Stimulated activated memory B cell treated with anti-CD40 and anti-IgM and Interleukin-4, amounts not matched to agents 10 μg/mL and 1 μg/mL and 100 μg/mL, for 72 hours (primary cell): ENCODE measurements at regions not wholly inside any gene's neighbourhood (a gene's known extent, or its start where the extent isn't known, plus 50 kb on each side); places are given as distances from the start of the nearest gene placed in this dataset.
"Not testable (repeated sequence)": the region's sequence is repeated elsewhere in the genome, so short reads cannot be mapped to it uniquely, and the experiment has no call there.

Source experiments
- ATAC-seq: fragments of 150-1000 bp; cut with Tn5 transposase; 2 replicates; pipeline ENCODE4 v1.10.0; 2021
- H3K27ac Mint-ChIP-seq: one replicate; pipeline ENCODE4 v1.8.0; 2022; ENCODE audit warnings: mild to moderate bottlenecking, mixed read lengths
- H3K27me3 Mint-ChIP-seq: one replicate; pipeline ENCODE4 v1.8.0; 2022; ENCODE audit warnings: mixed read lengths
- H3K36me3 Mint-ChIP-seq: one replicate; pipeline ENCODE4 v1.8.0; 2022; ENCODE audit warnings: mixed read lengths
- H3K4me1 Mint-ChIP-seq: one replicate; pipeline ENCODE4 v1.8.0; 2022; ENCODE audit warnings: mixed read lengths
- H3K4me3 Mint-ChIP-seq: one replicate; pipeline ENCODE4 v1.8.0; 2022; ENCODE audit warnings: mild to moderate bottlenecking, moderate library complexity, mixed read lengths
- H3K9me3 Mint-ChIP-seq: one replicate; pipeline ENCODE4 v1.8.0; 2022; ENCODE audit warnings: mixed read lengths

DNA sequence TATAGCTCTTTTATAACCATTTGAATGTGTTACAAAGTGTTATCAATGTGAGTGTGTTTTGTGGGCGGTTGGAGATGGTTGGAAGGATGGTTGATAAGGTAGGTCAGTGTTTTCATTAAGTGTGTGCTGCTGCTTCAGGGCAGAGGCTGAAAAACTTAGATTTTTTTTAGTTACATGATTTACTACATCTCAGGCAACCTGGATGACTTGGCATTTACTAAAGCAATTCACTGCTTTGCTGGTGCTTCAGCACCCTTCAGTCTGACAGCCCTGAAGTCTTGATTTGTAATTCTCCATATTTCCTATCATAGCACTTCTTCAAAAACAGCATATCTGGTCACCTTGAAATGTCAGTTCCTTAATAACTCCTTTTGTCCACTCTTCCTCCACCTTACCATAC lies 151.8 kb downstream of the KBTBD2 start:
- not testable (repeated sequence) for H3K27ac Mint-ChIP-seq, ATAC-seq, H3K9me3 Mint-ChIP-seq, H3K4me1 Mint-ChIP-seq, H3K27me3 Mint-ChIP-seq, H3K36me3 Mint-ChIP-seq, H3K4me3 Mint-ChIP-seq

DNA sequence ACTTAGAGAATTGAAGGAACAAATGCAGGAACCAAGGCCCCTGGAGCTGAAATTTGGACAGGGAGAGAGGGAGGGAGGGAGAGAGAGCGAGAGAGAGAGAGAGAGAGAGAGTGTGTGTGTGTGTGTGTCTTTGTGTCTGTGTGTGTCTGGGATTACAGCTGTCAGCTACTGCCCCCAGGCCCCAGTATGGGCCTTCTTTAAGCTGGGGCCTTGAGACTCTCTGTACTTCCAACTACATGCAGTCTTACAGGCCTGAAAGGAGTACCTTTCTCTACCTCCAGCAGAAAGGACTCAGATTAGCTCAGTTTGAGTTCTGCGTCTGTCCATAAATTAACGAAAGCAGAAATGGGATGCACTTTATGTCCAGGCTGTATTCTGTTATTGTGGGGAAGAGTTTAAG lies 153.2 kb downstream of the KBTBD2 start:
- H3K36me3 Mint-ChIP-seq, H3K4me3 Mint-ChIP-seq, H3K27me3 Mint-ChIP-seq, H3K4me1 Mint-ChIP-seq, H3K9me3 Mint-ChIP-seq, H3K27ac Mint-ChIP-seq, ATAC-seq: not testable (repeated sequence)

DNA sequence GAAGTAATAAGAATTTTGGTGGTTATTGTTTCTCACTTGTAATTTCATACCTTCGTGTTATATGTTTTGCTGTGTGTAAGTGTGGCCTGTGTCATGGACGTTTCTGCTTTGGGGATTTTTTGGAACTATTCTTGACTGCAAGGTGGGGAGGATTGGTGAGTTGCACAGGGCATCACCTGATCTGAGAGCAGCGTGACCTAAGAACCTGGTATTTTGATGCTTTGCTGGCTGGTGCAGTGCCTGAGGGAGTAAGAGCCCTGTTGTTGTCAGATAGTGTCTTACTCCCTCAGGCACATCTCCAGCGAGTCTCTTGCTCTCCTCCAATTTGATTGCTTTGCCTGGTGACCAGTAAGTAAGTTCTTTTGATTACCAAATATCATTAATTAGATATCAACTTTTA lies 158.8 kb downstream of the KBTBD2 start:
- H3K27me3 Mint-ChIP-seq, H3K4me3 Mint-ChIP-seq, H3K36me3 Mint-ChIP-seq, H3K4me1 Mint-ChIP-seq, ATAC-seq, H3K9me3 Mint-ChIP-seq, H3K27ac Mint-ChIP-seq: not testable (repeated sequence)

DNA sequence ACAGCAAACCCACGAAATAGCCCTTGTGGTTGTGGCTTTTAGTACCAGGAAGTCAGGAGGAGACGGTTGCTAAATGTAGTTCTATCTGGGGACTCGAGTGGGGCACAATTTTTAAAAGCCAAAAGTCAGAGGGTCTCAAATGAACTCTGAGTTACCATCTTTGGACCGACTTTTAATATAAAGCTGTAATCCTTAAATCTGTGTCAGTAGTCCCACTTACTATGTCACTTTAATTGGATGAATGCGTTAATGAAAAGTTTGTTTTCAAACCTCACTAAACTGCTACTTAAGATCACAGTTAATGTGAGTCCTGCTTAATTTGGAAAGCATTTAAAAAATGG lies 162.3 kb downstream of the KBTBD2 start:
- not testable (repeated sequence) for H3K36me3 Mint-ChIP-seq, H3K4me1 Mint-ChIP-seq, H3K9me3 Mint-ChIP-seq, H3K27me3 Mint-ChIP-seq, H3K27ac Mint-ChIP-seq, ATAC-seq
- peak overlapping the region; percentile 29 for H3K4me3 Mint-ChIP-seq

DNA sequence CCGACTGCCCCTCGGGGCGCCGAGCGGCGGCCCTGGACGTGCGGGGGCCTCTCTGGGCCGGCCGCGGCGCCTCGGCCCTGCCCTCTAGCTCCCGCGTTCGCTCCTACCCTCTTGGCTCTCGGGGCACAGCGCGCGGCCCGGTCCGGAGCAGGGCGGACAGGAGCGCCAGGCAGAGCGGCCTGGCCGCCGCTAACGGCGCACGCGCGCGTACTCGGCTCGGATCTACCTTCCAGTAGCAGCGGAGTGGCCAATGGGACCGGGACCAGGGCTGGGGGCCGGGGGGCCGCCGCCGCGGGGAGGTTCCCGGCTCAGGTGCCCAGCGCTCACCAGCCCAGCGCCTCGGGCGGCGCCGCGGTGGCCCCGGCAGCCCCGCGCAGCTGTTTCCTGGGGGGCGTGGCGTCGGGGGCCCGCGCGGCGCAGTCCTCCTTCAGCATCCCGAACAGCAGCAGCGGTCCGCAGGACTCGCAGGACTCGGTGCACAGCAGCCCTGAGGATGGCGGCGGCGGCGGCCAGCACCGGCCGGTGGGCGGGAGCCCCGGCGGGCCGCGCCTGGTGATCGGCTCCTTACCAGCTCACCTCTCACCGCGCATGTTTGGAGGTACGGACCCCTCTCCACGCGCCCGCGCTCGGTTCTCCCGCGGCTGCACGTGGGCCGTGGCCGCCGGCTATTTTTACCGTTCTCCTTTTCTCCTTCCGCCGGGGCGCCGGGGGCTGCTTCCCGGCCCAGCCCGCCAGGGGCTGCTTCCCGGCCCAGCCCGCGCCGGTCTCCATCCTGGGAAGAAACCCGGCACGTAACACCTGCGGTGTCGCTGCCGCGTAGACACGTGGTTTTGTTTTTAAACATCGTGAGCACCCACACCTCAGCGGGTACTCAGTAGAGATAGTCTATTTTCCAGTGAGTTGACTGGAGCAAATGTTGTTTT lies 162.9 kb downstream of the KBTBD2 start:
- H3K27me3 Mint-ChIP-seq, H3K4me1 Mint-ChIP-seq, H3K36me3 Mint-ChIP-seq, H3K9me3 Mint-ChIP-seq: not testable (repeated sequence)
- peak overlapping the region; percentile 78 for H3K27ac Mint-ChIP-seq
- H3K4me3 Mint-ChIP-seq: peak overlapping the region; percentile 80
- ATAC-seq: peak; percentile 87

DNA sequence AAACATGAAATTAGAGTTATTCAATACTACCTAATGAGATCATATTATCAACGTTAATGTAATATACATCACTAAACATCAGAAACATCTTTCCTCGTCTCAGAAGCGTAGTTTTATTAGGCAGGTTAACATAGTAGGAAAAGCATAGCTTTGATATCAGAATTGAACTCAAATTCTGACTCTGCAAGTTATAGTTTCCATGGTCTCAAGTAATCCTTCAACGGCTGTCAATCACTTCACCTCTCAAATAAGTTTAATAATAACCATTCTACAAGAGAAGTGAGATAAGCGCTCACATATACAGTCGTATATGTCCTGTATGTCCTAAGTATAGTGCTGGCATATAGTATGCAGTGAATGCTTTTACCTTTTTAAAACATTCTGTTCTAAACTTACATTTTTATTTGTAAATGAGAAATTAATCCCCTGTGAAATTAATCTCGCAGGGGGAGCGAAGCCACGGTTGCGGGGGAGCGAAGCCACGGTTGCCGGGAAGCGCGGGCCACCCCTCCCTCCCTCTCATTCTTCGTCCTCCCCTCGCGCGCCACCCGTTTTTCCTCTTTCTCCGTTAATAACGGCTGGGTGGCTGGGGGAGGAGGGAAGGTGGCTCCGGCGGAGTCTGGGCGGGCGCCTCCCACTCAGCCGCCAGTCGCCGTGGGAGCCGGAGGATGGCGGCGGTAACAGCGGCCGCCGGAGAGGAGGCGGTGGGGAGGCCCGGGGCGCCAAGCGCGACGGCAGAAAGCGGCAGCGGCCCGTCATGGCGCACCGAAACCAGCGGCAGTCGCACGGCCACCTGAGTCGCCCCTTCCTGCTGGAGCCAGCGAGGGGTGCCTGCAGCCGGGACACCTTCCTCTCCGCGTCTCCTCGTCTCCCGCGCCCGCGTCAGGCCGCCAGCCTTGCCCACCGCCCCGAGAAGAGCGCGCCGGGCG lies 163.8 kb downstream of the KBTBD2 start:
- not testable (repeated sequence) for H3K9me3 Mint-ChIP-seq, H3K36me3 Mint-ChIP-seq
- ATAC-seq: peak; percentile 82

DNA sequence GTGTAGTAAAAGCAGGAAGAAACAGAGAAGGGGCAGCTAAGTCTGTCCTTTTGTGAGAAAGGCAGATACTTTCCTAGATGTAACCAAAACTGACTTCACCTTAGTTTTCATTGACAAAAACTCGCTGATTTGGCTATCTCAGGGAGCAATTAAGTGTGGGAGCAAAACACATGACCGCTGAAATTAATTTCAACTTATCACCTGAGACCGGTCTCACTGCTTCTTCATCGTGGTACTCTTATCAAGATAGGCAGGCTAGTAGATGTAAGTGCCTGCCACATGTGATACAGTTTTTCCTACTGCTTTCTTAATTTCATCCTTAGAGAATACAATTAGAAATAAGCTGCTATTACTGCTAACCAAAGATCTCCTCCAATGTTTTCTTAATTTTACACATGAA lies 168.7 kb downstream of the KBTBD2 start:
- not testable (repeated sequence) for ATAC-seq, H3K9me3 Mint-ChIP-seq, H3K27me3 Mint-ChIP-seq, H3K4me3 Mint-ChIP-seq, H3K4me1 Mint-ChIP-seq, H3K36me3 Mint-ChIP-seq, H3K27ac Mint-ChIP-seq

More for the DNA sequence above, 163.8 kb downstream of the KBTBD2 start:
- not testable (repeated sequence) for H3K27me3 Mint-ChIP-seq, H3K4me1 Mint-ChIP-seq
- Mint-ChIP-seq H3K27ac (peak overlapping the region; percentile 78), H3K4me3 (peak overlapping the region; percentile 80)

DNA sequence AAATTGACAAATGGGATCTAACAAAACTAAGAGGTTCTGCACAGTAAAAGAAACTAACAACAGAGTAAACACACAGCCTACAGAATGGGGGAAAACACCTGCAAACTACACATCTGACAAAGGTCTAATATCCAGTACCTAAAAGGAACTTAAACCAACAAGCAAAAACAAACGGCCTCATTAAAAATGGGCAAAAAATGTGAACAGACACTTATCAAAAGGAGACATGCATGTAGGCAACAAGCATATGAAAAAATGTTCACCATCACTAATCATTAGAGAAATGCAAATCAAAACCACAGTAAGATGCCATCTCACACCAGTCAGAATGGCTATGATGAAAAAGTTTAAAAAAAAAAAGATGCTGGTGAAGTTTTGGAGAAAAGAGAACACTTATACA lies 197.4 kb downstream of the KBTBD2 start:
- H3K4me3 Mint-ChIP-seq: no peak overlapping the region
- H3K27ac Mint-ChIP-seq: no peak overlapping the region
- peaks cover 3% of the 10 kb centered on the region for H3K9me3 Mint-ChIP-seq
- ATAC-seq: no peak
- no peaks in the 10 kb centered on the region for H3K27me3 Mint-ChIP-seq
- peaks cover 19% of the 10 kb centered on the region for H3K4me1 Mint-ChIP-seq
- no peaks in the 10 kb centered on the region for H3K36me3 Mint-ChIP-seq

DNA sequence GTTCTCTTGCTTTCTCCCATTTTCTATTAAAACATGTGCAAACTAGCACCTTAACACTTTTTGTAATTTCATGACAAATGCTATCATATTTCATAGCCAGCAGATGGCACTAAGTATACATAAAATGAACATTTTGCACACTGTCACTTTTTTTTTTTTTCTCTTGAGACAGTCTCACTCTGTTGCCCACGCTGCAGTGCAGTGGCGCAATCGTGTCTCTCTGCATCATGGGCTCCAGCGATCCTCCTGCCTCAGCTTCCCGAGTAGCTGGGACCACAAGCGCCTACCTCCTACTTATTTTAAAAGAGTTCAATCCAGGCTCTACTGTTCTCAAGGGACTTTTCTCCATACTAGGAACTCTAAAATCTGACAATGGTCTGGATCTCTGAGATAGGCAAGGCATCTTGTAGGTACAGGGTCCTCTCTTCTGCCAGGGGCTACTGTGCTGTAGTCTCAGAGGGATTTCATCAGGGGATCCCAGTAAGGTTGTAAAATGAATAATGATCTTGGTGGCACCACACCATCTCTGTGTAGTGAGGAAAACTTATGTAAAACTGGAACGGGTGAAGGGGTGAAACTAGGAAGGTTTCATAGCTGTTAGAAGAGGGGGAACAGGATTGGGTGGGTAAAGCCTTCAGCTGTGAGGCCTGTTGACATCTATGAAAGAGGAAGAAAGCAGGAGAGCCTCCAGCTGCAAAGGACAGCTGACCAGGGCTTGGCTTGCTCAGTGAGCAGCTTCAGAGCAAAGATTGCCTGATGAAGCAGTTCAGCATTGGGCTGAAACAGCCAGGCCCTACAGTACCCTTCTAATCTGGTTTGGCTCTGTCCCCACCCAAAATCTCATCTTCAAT lies 196.9 kb downstream of the AVL9 start:
- Mint-ChIP-seq H3K4me3 (peak overlapping the region; percentile 68), H3K4me1 (peaks cover 25% of the 10 kb centered on the region), H3K27ac (peak overlapping the region; percentile 68)
- not testable (repeated sequence) for H3K27me3 Mint-ChIP-seq, H3K9me3 Mint-ChIP-seq, H3K36me3 Mint-ChIP-seq
- ATAC-seq: peak; percentile 89

DNA sequence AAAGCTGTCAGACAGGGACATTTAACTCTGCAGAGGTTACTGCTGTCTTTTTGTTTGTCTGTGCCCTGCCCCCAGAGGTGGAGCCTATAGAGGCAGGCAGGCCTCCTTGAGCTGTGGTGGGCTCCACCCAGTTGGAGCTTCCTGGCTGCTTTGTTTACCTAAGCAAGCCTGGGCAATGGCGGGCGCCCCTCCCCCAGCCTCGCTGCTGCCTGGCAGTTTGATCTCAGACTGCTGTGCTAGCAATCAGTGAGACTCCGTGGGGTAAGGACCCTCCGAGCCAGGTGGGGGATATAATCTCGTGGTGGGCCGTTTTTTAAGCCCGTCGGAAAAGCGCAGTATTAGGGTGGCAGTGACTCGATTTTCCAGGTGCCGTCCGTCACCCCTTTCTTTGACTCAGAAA lies 192.8 kb downstream of the AVL9 start:
- not testable (repeated sequence) for H3K27ac Mint-ChIP-seq, ATAC-seq, H3K36me3 Mint-ChIP-seq, H3K4me3 Mint-ChIP-seq, H3K9me3 Mint-ChIP-seq, H3K27me3 Mint-ChIP-seq
- H3K4me1 Mint-ChIP-seq: peaks cover 24% of the 10 kb centered on the region

DNA sequence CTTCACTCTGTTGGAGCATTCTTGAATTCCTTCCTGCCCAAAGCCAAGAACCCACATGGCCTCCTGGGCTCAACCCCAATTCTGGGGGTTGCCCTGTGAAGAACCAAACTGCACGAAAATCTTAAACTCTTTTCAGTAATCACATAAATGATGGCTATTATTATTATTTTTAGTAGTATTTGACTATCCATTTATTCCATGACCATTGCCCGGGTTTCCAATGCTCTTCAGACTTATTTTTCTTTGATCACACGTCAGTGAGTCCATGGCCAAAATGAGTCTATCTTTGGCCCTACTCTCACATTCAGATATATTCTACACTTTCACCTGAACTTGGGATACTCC lies 185.9 kb downstream of the AVL9 start:
- H3K36me3 Mint-ChIP-seq: no peaks in the 10 kb centered on the region
- H3K27me3 Mint-ChIP-seq: no peaks in the 10 kb centered on the region
- H3K4me1 Mint-ChIP-seq: no peaks in the 10 kb centered on the region
- ATAC-seq: no peak
- H3K9me3 Mint-ChIP-seq: no peaks in the 10 kb centered on the region
- no peak overlapping the region for H3K27ac Mint-ChIP-seq
- no peak overlapping the region for H3K4me3 Mint-ChIP-seq

DNA sequence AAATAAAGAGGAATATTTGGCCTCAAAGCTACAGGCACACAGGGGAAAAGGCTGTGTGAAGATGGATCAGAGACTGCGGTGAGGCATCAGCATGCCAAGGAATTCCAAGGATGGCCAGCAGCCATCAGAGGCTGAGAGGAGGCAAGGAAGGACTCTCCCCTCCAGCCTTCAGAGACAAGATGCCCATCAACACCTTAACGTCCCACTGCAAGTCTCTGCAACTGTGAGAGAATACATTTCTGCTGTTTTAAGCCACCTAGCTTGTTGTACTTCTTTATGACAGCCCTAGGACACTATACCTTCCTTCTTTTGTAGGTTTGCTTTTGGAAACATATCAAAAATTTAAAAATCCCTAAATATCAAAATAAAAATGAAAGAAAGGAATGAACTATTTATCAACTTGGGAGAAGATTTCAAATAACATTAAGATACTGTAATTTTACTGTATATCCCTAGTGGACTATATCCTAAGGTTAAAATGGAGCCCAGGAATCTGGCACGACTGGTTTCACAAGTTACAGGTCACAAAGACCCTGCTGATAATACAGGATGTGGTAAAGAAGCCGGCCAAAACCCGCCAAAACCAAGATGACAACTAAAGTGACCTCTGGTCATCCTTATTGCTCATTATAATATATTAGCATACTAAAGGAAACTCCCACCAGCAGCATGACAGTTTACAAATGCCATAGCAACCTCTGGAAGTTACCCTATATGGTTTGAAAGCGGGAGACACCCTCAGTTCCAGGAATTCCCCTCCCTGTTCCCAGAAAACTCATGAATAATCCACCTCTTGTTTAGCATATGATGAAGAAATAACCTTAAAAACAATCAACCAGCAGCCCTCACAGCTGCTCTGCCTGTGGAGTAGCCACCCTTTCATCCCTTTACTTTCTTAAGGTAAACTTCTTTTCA lies 185.2 kb downstream of the AVL9 start:
- H3K4me1 Mint-ChIP-seq: no peaks in the 10 kb centered on the region
- no peak overlapping the region for H3K4me3 Mint-ChIP-seq
- no peaks in the 10 kb centered on the region for H3K9me3 Mint-ChIP-seq
- H3K27ac Mint-ChIP-seq: no peak overlapping the region
- no peak for ATAC-seq
- H3K36me3 Mint-ChIP-seq: no peaks in the 10 kb centered on the region
- H3K27me3 Mint-ChIP-seq: no peaks in the 10 kb centered on the region

DNA sequence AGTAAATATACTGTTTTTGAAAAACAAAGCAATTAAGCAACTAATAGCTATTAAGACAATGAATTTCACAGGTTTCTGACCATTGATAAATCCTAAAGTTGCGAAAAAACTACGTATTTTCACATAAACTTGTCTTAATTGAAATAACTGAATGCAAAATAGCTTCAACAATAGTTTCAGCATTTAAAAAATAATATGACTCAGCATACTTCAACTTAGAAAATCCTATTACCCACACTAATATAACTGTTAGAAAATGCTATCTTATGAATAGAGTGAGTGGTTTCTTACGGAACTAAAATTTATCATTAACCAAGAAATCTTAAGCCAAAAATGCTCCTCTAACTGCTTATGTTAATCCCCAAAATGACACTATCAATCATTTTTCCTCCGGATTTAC lies 183.9 kb downstream of the AVL9 start:
- Mint-ChIP-seq H3K27ac (no peak overlapping the region), H3K36me3 (no peaks in the 10 kb centered on the region), H3K4me1 (no peaks in the 10 kb centered on the region), H3K4me3 (no peak overlapping the region), H3K27me3 (no peaks in the 10 kb centered on the region), H3K9me3 (no peaks in the 10 kb centered on the region)
- no peak for ATAC-seq

DNA sequence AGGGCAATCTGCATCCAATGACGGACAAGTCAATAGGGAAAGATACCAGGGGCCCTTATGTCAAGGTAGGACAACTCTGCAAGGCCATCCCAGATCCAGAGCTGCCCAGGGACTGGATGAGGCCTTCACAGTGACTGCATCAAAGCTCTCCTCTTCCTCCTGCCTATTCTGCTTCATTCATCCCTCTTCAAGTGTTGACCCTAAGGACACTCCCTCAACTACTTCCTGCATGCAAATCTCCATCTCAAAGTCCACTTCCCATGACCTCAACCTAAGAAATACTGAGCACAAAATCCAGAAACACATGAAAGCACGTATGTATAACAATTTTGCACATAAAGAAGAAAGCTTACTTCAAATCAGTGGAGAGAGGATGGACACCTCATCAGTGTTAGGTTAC lies 182.3 kb downstream of the AVL9 start:
- H3K27ac Mint-ChIP-seq: no peak overlapping the region
- no peaks in the 10 kb centered on the region for H3K4me1 Mint-ChIP-seq
- H3K9me3 Mint-ChIP-seq: no peaks in the 10 kb centered on the region
- no peak for ATAC-seq
- H3K36me3 Mint-ChIP-seq: no peaks in the 10 kb centered on the region
- no peaks in the 10 kb centered on the region for H3K27me3 Mint-ChIP-seq
- H3K4me3 Mint-ChIP-seq: no peak overlapping the region
